ENCODE measurements at regions not wholly inside any gene's neighbourhood (a gene's known extent, or its start where the extent isn't known, plus 50 kb on each side); places are given as distances from the start of the nearest gene placed in this dataset.

DNA sequence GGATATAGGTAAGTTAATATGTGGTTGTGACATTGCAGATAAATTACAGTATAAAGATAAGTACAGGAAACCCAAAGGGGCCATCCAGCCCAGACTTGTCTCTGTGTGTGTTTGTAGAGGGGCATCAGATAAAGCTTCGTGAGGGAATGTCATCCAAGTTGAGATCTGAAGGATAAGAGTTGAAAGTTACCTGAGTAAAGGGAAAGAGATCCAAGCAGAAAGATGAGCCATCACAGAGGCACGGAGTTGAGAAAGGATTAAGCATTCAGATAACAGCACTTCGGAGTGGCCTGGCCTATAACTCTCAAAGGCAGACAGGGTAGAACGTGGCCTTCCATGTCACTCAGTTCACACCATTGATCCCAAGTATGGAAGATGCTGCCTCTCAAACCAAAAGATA lies 749.1 kb downstream of the ADGRL2 start:
- peaks cover 2% of the 10 kb centered on the region for H3K9me3 ChIP-seq
- no peak overlapping the region for H3K27ac ChIP-seq
- H3K27me3 ChIP-seq (replicated peaks; ENCODE audit: insufficient read depth) = no peaks in the 10 kb centered on the region
- DNase-seq (ENCODE audit: low spot score) = no peak
- no peak for TF ChIP-seq CTCF (IDR thresholded peaks at IDR 0.05)
- H3K4me1 ChIP-seq (ENCODE audit: control insufficient read depth in 1 of 2, low read depth in 2 of 2) = no peaks in the 10 kb centered on the region
- ATAC-seq (ENCODE audit: insufficient number of reproducible peaks, low FRiP score, low read depth) = no peak
- H3K4me3 ChIP-seq = no peak overlapping the region
- no peaks in the 10 kb centered on the region for H3K36me3 ChIP-seq

- DNase-seq (ENCODE audit: low spot score) = no peak
- Histone ChIP-seq H3K4me3 (no peak overlapping the region), H3K9me3 (peaks cover 7% of the 10 kb centered on the region), H3K27me3 (replicated peaks; ENCODE audit: insufficient read depth) (no peaks in the 10 kb centered on the region), H3K4me1 (ENCODE audit: control insufficient read depth in 1 of 2, low read depth in 2 of 2) (peaks cover 7 to 13% of the 10 kb centered on the region in 2 donors), H3K27ac (no peak overlapping the region), H3K36me3 (no peaks in the 10 kb centered on the region)
- ATAC-seq (ENCODE audit: insufficient number of reproducible peaks, low FRiP score, low read depth) = no peak
- no peak for TF ChIP-seq CTCF (IDR thresholded peaks at IDR 0.05)
These were observed 742.0 kb downstream of the ADGRL2 start for GRCh38 chr1:82542766-82543165.

DNA sequence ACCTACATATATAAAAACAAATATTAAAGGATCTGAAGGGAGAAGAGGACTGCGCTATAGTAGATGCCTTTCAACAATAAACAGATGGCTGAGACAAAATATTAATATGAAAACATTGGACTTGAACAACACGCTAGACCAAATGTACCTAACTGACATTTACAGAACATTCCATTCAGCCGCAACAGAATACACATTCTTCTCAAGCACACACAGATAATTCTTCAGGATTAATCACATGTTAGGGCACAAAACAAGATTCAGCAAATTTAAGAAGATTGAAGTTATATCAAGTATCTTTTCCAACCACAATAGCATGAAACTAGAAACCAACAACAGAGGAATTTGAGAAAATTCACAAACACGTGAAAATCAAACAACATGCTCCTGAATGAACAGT lies 741.4 kb downstream of the ADGRL2 start:
- Histone ChIP-seq H3K27me3 (replicated peaks; ENCODE audit: insufficient read depth) (no peaks in the 10 kb centered on the region), H3K36me3 (no peaks in the 10 kb centered on the region), H3K4me3 (no peak overlapping the region), H3K4me1 (ENCODE audit: control insufficient read depth in 1 of 2, low read depth in 2 of 2) (peaks cover 7 to 13% of the 10 kb centered on the region in 2 donors), H3K27ac (no peak overlapping the region), H3K9me3 (peaks cover 7% of the 10 kb centered on the region)
- no peak for TF ChIP-seq CTCF (IDR thresholded peaks at IDR 0.05)
- ATAC-seq (ENCODE audit: insufficient number of reproducible peaks, low FRiP score, low read depth) (no peak), DNase-seq (ENCODE audit: low spot score) (no peak)

- Histone ChIP-seq H3K4me3 (no peak overlapping the region), H3K4me1 (ENCODE audit: control insufficient read depth in 1 of 2, low read depth in 2 of 2) (peaks cover 7 to 19% of the 10 kb centered on the region in 2 donors), H3K27me3 (replicated peaks; ENCODE audit: insufficient read depth) (no peaks in the 10 kb centered on the region), H3K36me3 (no peaks in the 10 kb centered on the region), H3K27ac (peak overlapping the region in 1 of 2 donors; percentile 15), H3K9me3 (peaks cover 7% of the 10 kb centered on the region)
- DNase-seq (ENCODE audit: low spot score) (no peak), ATAC-seq (ENCODE audit: insufficient number of reproducible peaks, low FRiP score, low read depth) (no peak)
- TF ChIP-seq CTCF (IDR thresholded peaks at IDR 0.05) = no peak
These were observed 739.3 kb downstream of the ADGRL2 start for GRCh38 chr1:82540006-82540405.

GRCh38 chr1:82538876-82539275 lies 738.1 kb downstream of the ADGRL2 start:
- Histone ChIP-seq H3K4me3 (no peak overlapping the region), H3K36me3 (no peaks in the 10 kb centered on the region), H3K27ac (no peak overlapping the region), H3K27me3 (replicated peaks; ENCODE audit: insufficient read depth) (no peaks in the 10 kb centered on the region), H3K4me1 (ENCODE audit: control insufficient read depth in 1 of 2, low read depth in 2 of 2) (peaks cover 7 to 27% of the 10 kb centered on the region in 2 donors), H3K9me3 (no peaks in the 10 kb centered on the region)
- ATAC-seq (ENCODE audit: insufficient number of reproducible peaks, low FRiP score, low read depth) (no peak), DNase-seq (ENCODE audit: low spot score) (no peak)
- TF ChIP-seq CTCF (IDR thresholded peaks at IDR 0.05) = no peak

Data from thoracic aorta (tissue), 2 donors.